Smooth muscle cell of the brain vasculature (primary cell): ENCODE measurements at regions not wholly inside any gene's neighbourhood (a gene's known extent, or its start where the extent isn't known, plus 50 kb on each side); places are given as distances from the start of the nearest gene placed in this dataset.
"Not testable (repeated sequence)": the region's sequence is repeated elsewhere in the genome, so short reads cannot be mapped to it uniquely, and the experiment has no call there.

Source experiments
- DNase-seq: peaks from one replicate; pipeline ENCODE4 v3.0.0-alpha.2; 2012; ENCODE audit warnings: low read depth, low spot score

GRCh38 chr2:118388771-118389170, 300.5 kb downstream of the INSIG2 start:
- DNase-seq, result no peak

- DNase-seq, result no peak
Measured at GRCh38 chr2:118387509-118387908, 299.2 kb downstream of the INSIG2 start.

- DNase-seq, result no peak
Measured at GRCh38 chr2:118386641-118387302, 298.5 kb downstream of the INSIG2 start.

- DNase-seq, result no peak
Measured at GRCh38 chr2:118380915-118381653, 292.8 kb downstream of the INSIG2 start.

GRCh38 chr2:118375907-118376485, 287.7 kb downstream of the INSIG2 start:
- DNase-seq, result no peak

GRCh38 chr2:118374974-118375755, 286.9 kb downstream of the INSIG2 start:
- DNase-seq, result no peak

GRCh38 chr2:118372886-118373830, 284.9 kb downstream of the INSIG2 start:
- DNase-seq, result no peak

- DNase-seq, result no peak
Measured at GRCh38 chr2:118371515-118371914, 283.2 kb downstream of the INSIG2 start.

- not testable (repeated sequence) for DNase-seq
Measured at GRCh38 chr2:118369521-118369920, 281.2 kb downstream of the INSIG2 start.

GRCh38 chr2:118363604-118364003, 275.3 kb downstream of the INSIG2 start:
- no peak for DNase-seq

- DNase-seq, result no peak
Measured at GRCh38 chr2:118356051-118356450, 267.8 kb downstream of the INSIG2 start.

GRCh38 chr2:118351796-118352195, 263.5 kb downstream of the INSIG2 start:
- no peak for DNase-seq

- no peak for DNase-seq
Measured at GRCh38 chr2:118350621-118351020, 262.4 kb downstream of the INSIG2 start.

GRCh38 chr2:118349365-118349764, 261.1 kb downstream of the INSIG2 start:
- no peak for DNase-seq

- DNase-seq, result no peak
Measured at GRCh38 chr2:118348380-118349034, 260.2 kb downstream of the INSIG2 start.

- DNase-seq, result no peak
Measured at GRCh38 chr2:118345465-118345864, 257.2 kb downstream of the INSIG2 start.

GRCh38 chr2:118340103-118340502, 251.8 kb downstream of the INSIG2 start:
- no peak for DNase-seq

GRCh38 chr2:118339386-118339785, 251.1 kb downstream of the INSIG2 start:
- no peak for DNase-seq

GRCh38 chr2:118333664-118334063, 245.4 kb downstream of the INSIG2 start:
- DNase-seq, result no peak

GRCh38 chr2:118325321-118325955, 237.2 kb downstream of the INSIG2 start:
- DNase-seq, result no peak
